ENCODE measurements at regions not wholly inside any gene's neighbourhood (a gene's known extent, or its start where the extent isn't known, plus 50 kb on each side); places are given as distances from the start of the nearest gene placed in this dataset.
"Not testable (repeated sequence)": the region's sequence is repeated elsewhere in the genome, so short reads cannot be mapped to it uniquely, and the experiment has no call there.

- not testable (repeated sequence) for DNase-seq
Observed at GRCh38 chr1:195159795-195160194, 1448.4 kb downstream of the KCNT2 start.

DNA sequence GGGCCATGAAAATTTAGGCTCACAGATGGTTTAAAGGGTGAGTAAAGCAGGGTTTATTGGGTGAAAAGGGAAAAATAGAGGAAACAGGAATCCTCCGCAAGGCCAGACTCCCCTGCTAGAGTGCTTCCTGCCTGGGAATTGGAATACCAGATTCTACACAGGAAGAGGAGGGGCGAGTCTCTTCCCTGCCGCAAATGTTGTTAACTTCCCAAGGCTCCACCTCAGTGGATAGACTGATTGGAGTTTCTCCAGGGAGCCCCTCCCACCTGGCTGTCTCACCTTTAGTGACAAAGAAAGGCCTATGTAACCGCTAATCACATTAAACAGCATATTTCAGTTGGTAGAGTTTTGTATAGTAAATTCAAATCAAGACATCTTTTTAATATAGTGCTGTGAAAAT, 1450.1 kb downstream of the KCNT2 start:
- DNase-seq: no peak

DNA sequence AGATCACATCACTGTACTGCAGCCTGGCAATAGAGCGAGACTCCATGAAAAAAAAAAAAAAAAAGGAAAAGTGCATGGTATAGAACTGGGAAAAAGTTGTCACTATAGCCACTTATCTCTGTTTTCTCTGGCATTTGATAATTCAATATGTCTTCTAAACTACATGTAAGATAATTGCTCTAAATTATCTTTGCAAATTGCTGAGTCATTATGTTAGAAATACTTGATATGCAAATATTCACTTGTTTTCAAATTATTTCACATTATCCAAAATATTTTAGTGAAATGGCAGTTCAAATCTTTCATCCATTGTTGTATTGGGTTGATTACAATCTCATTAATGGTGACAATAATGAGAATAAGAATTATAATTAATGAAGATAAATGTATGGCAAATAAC, 1455.1 kb downstream of the KCNT2 start:
- no peak for DNase-seq

- no peak for DNase-seq
Observed at GRCh38 chr1:195150768-195151167, 1457.5 kb downstream of the KCNT2 start.

- DNase-seq: no peak
Observed at GRCh38 chr1:195141294-195141693, 1466.9 kb downstream of the KCNT2 start.

- DNase-seq: no peak
Observed at GRCh38 chr1:195130598-195130997, 1477.6 kb downstream of the KCNT2 start.

DNA sequence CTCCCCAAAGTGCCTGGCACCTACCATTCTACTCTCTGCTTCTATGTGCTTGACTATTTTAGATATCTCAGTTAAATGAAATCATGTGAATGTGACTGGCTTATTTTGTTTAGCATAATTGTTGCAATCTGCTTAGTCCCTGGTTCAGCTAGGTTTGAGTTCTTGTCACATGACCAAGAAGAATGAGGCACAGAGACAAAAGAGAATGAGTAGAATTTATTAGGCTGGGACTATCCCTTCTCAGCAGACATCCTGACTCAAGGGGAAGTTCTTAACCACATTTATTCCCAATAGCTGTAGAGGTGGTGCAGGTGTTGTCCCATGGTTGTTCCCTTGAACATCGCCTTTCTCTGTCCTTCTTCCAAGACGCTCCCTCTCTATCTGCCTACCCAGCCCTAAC, 1485.7 kb downstream of the KCNT2 start:
- DNase-seq: no peak

DNA sequence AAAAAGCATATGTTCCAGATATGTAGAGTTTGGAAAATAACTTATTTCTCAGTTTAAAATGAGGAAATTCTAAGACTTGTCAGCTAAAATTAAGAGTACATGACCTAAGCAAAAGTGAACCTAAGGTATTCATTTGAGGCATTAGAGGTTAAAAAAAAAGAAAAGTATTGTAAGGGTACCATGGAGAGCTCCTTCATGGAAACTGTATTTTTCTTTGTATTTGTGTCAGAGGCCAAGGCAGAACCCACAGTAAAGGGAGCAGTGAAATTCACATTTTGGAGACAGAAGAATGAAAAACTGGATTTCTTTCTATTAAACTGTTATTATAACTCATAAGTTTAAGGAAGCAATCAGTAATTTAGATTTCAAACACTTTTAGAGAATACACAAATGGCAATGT, 1494.8 kb downstream of the KCNT2 start:
- no peak for DNase-seq

DNA sequence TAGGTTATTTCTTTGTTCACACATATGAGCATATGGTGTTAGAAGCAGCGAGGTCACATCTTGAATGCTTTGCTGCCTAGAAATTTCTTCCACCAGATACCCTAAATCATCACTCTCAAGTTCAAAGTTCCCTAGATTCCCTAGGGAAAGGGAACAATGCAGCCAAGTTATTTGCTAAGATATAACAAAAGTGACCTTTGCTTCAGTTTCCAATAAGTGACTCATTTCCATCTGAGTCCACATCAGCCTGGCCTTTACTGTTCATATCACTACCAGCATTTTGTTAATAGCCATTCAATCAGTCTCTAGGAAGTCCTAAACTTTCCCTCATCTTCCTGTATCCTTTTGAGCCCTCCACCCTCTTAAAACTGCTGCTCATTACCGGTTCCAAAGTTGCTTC, 1502.5 kb downstream of the KCNT2 start:
- no peak for DNase-seq

GRCh38 chr1:195105281-195105680, 1503.0 kb downstream of the KCNT2 start:
- no peak for DNase-seq

GRCh38 chr1:195097316-195097715, 1510.9 kb downstream of the KCNT2 start:
- no peak for DNase-seq

GRCh38 chr1:195096051-195096521, 1512.2 kb downstream of the KCNT2 start:
- DNase-seq: no peak

GRCh38 chr1:195085196-195085595, 1523.0 kb downstream of the KCNT2 start:
- no peak for DNase-seq

DNA sequence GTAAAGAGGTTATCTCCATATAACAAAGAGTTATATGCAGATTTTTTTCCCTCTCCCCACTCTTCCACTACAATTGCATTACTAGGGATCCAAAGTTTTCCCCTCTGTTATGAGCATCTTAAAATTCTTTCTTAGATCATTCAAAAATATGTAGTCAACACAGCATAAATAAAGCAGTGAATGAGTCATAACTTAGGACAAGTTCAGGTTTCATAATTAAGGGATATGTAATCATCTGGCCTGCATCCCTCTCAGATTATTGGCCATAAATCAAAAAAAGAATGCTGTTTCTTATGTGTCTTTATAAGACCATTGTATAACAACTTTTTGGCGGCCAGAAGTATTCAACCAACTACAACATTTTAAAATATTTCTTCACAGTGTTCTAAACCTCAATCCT, 1526.1 kb downstream of the KCNT2 start:
- no peak for DNase-seq

DNA sequence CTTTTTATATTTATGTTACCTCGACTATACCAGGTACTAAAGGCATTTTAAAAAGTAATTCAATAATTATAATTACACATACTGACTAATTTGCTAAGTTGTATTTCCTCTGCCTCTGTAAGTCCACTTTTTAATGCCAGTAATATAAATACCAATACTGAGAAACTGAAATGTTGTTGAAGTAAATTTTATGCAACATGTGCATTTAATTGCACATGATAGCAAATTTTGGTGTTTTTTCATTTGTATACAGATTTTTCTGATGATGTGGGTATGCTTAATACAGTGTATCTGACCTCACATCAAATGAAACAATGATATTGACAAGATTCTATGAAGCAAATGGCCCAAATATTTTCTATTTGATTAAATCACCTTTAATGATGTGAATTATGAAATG, 1531.6 kb downstream of the KCNT2 start:
- DNase-seq: no peak

GRCh38 chr1:195075973-195076372, 1532.3 kb downstream of the KCNT2 start:
- no peak for DNase-seq

- no peak for DNase-seq
Observed at GRCh38 chr1:195071461-195071860, 1536.8 kb downstream of the KCNT2 start.

DNA sequence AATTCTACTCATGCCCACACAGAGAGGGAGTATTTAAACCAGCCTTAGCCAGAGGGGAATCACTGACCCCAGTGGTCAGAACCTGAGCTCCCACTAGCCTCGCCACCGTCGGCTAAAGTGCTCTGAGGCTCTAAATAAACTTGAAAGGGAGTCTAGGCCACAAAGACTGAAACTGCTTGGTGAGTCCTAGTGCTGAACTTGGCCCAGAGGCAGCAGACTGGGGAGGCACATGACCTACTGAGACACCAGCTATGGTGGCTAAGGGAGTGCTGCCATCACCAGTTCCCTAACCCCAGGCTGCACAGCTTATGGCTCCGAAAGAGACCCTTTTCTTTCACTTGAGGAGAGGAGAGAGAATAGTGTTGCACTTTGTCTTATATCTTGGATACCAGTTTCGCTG, 1542.8 kb downstream of the KCNT2 start:
- DNase-seq: no peak

DNA sequence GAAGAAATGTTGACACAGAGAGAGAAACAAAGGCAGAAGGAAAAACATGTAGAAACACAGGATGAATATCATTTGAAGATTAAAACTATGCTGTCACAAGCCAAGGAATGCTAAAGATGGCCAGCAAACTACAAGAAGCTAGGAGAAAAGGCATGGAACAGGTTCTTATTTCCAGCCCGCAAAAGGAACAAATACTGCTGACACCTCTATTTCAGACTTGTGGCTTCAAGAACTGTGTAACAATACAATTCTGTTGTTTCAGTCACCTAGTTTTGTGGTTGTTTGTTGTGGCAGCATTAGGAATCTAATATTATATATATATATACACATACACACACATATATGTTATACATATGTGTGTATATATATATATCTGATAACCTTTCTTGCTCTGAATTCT, 1543.9 kb downstream of the KCNT2 start:
- DNase-seq: no peak

- no peak for DNase-seq
Observed at GRCh38 chr1:195054217-195054687, 1554.0 kb downstream of the KCNT2 start.

DNA sequence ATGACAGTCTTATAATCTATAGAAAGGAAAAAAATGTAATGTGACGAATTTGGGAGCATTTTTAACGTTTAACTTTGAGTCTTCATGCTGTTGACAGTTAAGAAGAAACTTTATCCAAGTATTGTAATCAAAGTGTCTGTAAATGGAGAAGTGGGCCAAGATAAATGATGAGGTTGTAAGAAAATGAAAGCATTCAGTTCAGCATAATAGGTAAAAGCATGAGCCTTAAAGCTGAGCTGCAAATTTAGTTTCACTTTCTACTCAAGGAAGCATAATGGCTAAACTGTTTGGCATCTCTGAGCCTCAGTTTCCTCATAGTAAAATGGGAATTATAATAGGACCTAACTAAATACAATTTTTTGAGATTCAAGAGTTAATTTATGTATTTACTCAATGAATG, 1554.8 kb downstream of the KCNT2 start:
- DNase-seq: no peak

GRCh38 chr1:195047772-195048171, 1560.5 kb downstream of the KCNT2 start:
- DNase-seq: no peak

DNA sequence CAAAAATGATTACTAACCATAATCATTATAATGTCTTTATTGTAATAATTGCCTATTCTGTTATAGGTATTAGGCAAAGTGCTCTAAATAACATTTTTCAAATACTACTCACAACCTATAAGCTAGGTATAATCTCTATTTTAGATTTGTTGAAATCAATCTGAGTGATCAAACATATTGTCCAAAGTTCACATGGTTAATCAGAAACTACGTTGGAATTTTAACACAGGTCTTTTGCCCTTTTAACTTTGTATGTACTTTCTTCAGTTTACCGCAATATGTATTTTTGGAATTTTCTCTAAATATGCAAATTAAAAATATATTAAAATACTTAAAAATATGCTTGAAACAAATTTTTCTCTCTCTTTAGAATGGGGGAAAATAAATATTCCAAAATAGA, 1563.2 kb downstream of the KCNT2 start:
- DNase-seq: no peak

DNA sequence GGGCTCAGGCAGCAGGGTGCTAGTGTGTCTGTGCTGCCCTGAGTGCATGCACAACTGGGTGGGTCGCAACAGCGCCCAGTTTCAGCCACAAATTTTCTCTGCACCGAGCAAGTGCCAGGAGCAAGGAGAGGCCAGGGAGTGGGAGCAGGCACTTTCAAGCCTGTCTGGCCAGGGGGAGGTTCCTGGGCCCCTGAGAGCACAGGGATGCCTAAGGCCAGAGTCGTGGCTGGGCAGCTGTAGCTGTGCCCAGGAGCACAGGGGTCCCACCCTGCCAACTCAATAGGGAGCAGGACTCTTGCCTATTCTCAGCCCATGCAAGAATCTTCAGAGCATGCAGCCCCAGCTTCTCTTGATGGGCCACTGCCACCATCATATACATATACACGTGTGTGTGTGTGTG, 1577.4 kb downstream of the KCNT2 start:
- DNase-seq: no peak

DNA sequence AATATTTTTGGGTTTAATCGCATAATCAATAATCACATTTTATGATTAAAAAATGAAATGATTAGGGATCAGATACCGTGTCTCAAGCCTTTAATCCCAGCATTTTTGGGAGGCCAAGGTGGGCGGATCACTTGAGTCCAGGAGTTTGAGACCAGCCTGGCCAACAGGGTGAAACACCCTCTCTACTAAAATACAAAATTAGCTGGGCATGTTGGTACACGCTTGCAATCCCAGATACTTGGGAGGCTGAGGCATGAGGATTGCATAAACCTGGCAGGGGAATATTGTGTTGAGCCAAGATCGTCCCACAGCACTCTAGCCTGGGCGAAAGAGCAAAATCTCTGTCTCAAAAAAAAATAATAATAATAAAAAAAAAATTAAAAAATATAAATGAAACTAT, 1581.4 kb downstream of the KCNT2 start:
- DNase-seq: no peak

DNA sequence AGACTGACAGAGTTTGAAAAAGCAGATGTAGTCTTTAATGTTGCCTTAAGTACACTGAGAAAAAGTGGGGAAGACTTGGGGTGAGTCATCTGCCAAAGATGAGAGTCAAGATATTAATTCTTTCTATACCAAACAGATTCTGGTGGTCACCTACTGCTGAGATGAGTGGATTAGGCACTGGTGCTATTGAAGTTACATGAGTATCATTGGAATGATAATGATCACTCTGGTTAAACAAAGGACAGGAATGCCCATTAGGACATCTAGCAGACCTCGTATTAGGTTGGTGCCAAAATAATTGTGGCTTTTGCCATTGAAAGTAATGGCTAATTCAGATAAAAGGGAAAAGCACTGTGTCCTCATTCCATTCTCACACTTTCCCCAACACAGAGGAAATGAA, 1588.9 kb downstream of the KCNT2 start:
- DNase-seq: no peak

Measured in activated CD4-positive, alpha-beta T cell treated with anti-CD3 and anti-CD28 coated beads, Interleukin-10, Interleukin-2, amounts not matched to agents 100 ng/mL and 50 ng/mL, durations not matched to agents 16 hours and 8 hours (primary cell).